GM18868 (cell line): ENCODE measurements at regions not wholly inside any gene's neighbourhood (a gene's known extent, or its start where the extent isn't known, plus 50 kb on each side); places are given as distances from the start of the nearest gene placed in this dataset.
"Not testable (repeated sequence)": the region's sequence is repeated elsewhere in the genome, so short reads cannot be mapped to it uniquely, and the experiment has no call there.

Experiments
- ATAC-seq: cut with Tn5 transposase; IDR thresholded peaks from one replicate; pipeline ENCODE4 v1.9.1; 2021; ENCODE audit warnings: mild to moderate bottlenecking, moderate library complexity; ENCODE audit not compliant: unreplicated experiment

- peak; percentile 91 for ATAC-seq
Observed at GRCh38 chr2:138267161-138267901, 234.2 kb upstream of the SPOPL start.

DNA sequence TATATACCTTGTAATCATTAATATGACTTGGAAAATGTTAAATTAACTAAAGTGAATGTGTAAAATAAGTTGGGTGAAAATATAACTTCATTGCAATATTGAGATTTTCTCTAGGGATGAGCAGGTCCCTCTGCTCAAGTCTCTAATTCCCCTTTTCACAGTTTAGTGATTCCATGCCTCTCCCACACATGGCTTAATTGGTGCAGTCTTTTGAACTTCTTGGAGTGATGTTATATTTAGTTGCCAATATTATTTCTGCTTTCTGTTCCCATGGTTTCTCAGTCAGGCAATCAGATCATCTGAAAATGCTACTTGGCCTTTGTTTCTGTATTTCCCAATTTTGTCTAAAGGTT lies 233.7 kb upstream of the SPOPL start:
- peak; percentile 52 for ATAC-seq

GRCh38 chr2:138269765-138270164 lies 231.8 kb upstream of the SPOPL start:
- no peak for ATAC-seq

- ATAC-seq, result no peak
Observed at GRCh38 chr2:138271467-138271866, 230.1 kb upstream of the SPOPL start.

GRCh38 chr2:138272524-138273195 lies 228.9 kb upstream of the SPOPL start:
- no peak for ATAC-seq

GRCh38 chr2:138273280-138273679 lies 228.3 kb upstream of the SPOPL start:
- ATAC-seq, result not testable (repeated sequence)

DNA sequence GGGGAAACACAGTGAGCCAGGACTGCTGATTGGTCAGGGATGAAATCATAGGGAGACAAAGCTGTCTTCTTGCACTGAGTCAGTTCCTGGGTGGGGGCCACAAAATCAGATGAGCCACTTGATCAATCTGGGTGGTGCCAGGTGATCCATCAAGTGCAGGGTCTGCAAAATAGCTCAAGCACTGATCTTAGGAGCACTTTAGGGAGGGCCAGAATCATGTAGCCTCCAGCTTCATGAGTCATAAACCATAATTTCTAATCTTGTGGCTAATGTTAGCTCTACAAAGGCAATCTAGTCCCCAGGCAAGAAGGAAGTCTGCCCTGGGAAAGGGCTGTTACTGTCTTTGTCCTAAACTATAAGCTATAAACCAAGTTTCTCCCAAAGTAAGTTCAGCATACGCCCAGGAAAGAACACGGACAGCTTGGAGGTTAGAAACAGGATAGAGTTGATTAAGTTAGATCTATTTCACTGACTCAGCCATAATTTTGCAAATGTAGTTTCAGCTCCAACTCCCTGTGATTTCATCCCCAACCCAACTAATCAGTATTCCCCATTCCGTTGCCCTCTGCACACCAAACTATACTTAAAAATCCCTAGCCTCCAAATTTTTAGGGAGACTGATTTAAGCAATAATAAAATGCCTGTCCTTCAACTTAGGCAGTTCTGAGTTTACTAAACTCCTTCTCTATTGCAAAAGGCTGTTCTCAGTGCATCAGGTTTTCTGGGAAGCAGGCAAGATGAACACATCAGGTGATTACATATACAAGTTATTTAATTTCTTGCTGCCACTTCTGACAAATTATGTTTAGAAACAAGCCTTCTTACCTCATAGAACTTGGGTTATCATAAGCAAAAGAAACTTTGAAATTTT lies 226.9 kb upstream of the SPOPL start:
- ATAC-seq, result no peak

- ATAC-seq, result no peak
Observed at GRCh38 chr2:138275292-138275690, 226.3 kb upstream of the SPOPL start.

- no peak for ATAC-seq
Observed at GRCh38 chr2:138275881-138276280, 225.7 kb upstream of the SPOPL start.

DNA sequence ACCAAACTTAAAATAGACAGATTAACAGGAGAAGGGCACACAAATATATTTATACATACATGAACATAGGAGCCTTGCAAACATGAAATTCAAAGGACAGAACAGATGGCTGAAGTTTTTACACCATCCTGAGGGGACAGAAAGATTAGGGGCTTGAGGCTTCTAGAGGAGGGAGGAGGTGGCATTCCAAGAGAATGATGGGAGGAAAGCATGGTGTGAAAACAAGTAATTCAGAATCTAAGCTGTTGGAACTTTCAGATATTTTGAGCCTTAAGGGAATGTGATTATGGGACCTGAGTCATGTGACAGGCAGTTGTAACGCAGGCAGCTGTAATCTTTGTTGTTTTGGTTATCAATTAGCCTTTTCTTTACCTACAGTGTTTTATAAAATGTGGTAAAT lies 225.2 kb upstream of the SPOPL start:
- ATAC-seq, result no peak

GRCh38 chr2:138277062-138277461 lies 224.5 kb upstream of the SPOPL start:
- no peak for ATAC-seq

DNA sequence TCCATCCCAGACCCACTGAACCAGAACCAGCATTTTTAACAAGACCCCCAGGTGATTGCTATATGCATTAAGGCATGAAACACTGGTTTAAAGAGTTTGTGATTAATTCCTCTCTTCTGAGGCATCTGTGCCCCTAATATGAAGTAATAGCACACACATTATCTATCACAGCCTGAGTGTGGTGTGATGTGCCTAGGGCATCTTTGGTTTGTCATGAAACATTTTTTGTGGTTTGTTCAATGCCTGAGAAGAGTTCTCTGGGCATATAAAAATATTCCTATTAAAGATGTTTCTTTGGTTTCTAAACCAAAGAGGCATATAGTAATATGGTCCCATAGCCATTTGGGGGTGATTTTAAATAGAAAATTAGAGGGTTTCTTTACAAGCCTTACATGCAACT lies 221.7 kb upstream of the SPOPL start:
- no peak for ATAC-seq

DNA sequence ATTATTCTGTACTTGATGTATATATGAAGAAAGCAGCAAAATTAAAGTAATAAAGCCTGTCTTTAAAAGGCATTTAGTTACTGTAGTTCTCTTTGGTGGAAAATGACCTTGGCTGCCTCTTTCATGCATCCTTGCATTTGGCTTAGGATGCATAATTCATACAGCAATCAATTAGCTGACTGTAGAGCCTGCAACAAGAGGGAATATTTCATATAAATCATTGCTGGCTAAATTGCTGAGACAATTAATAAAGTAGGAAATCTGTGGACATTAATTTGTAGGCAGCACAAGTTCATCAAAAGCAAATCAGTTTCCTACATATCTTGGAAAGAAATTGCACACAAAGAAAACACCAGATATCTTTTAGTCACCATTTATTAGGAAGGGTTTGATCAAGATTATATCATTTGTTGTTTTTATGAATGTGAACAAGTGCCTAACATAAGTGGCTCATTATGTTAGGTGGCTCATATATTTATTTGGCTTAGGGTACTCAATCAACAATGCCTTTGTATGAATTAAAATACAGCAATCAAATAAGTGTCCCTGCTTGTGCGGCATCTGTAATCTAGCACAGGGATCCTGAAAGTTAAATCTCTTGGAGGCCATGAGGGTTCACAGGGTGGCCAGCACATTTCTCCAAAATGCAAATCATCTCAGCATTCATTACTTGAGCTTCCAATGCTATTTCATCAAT lies 220.4 kb upstream of the SPOPL start:
- no peak for ATAC-seq

DNA sequence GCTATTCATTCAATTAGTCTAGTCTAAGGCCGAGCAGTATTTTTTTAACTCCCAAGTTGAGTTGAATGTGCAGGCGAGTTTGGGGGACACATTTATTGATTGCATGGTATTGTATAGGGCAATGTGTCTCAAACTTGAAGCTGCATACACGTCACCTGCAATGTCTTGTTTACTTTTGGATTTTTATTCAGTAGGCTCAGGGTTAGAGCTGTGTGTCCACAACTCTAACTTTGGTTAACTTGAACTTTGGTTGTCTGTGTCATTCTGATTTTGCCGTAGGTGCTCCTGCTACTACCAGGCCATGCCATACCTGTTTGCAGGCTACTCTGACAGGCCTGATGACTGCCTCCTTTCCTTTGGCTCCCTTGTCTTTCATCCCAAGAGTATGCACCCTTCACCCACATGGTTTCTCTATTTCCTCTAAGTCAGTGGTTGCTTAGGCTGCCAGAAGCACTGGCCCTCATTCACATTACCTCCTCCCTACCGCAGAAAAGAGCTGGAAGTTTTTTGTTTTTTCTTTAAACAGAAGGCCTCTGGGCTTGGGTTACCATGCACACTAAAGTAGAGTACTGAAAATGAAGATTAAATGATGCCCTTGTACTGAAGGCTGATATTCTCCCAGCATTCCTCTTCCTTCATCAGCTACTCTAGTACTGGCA lies 219.4 kb upstream of the SPOPL start:
- no peak for ATAC-seq

- no peak for ATAC-seq
Observed at GRCh38 chr2:138291805-138292204, 209.8 kb upstream of the SPOPL start.

- no peak for ATAC-seq
Observed at GRCh38 chr2:138293045-138293444, 208.5 kb upstream of the SPOPL start.

GRCh38 chr2:138293549-138293948 lies 208.0 kb upstream of the SPOPL start:
- no peak for ATAC-seq

GRCh38 chr2:138294451-138294850 lies 207.1 kb upstream of the SPOPL start:
- ATAC-seq, result no peak

- ATAC-seq, result no peak
Observed at GRCh38 chr2:138296365-138296764, 205.2 kb upstream of the SPOPL start.

DNA sequence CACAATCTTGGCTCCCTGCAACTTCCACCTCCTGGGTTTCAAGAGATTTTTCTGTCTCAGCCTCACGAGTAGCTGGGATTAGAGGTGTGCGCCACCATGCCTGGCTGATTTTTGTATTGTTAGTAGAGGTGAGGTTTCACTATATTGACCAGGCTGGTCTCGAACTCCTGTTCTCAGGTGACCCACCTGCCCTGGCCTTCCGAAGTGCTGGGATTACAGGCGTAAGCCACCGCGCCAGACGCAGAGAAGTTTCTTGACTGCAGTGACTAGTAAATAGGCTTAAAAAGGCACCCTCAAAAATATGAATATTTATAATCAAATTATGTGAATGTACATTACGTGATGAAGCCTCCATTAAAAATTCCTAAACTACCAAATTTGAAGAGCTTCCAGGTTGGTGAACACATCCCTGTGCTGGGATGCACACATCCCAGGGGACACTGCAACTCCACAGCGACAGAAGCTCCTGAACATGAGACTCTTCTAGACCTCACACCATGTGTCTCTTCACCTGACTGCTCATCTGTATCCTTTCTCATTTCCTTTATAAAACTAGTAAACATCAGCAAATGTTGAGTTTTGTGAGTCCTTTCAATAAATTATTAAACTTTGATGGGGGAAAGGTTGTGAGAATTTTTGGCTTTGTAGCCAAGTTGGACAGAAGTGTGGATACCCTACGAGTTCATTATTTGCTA lies 203.3 kb upstream of the SPOPL start:
- ATAC-seq, result peak; percentile 67
